IMR-90 (cell line): ENCODE measurements at regions not wholly inside any gene's neighbourhood (a gene's known extent, or its start where the extent isn't known, plus 50 kb on each side); places are given as distances from the start of the nearest gene placed in this dataset.

Source experiments
- ATAC-seq: fragments of 200-7000 bp; cut with Tn5 transposase; 2 replicates; pipeline ENCODE4 v1.9.1; 2020; ENCODE audit warnings: low read depth, mild to moderate bottlenecking, moderate library complexity
- BruUV-seq: library from RNA; stranded (reverse); fragments of 400-500 nt; replicated peaks from 2 replicates; lab custom pipeline; 2021; lab: Mats Ljungman, UMichigan
- CTCF ChIA-PET: fragments of 300-600 bp; formaldehyde crosslinking; extraction: SDS; loops from one replicate; lab custom pipeline; 2021; ENCODE audit warnings: antibody characterized with exemption; lab: Yijun Ruan, JAX
- POLR2A ChIA-PET: fragments of 300-600 bp; sonication (Branson Sonifier 250); formaldehyde crosslinking; loops from one replicate; lab custom pipeline; 2022; ENCODE audit warnings: antibody characterized with exemption; ENCODE audit not compliant: unreplicated experiment; lab: Charles Lee
- DNase-seq: peaks from one replicate; pipeline ENCODE4 v3.0.0; 2013
- H2AFZ ChIP-seq: replicated peaks from 2 replicates; pipeline ENCODE3; 2013; ENCODE audit warnings: low read length, mild to moderate bottlenecking; ENCODE audit not compliant: poor library complexity
- H2AK5ac ChIP-seq: 2 replicates; pipeline ENCODE4 v1.6.1; 2013; ENCODE audit warnings: low read depth, low read length, inconsistent platforms
- H2AK9ac ChIP-seq: replicated peaks from 2 replicates; pipeline ENCODE3; 2013; ENCODE audit warnings: mild to moderate bottlenecking, low read depth, low read length, moderate library complexity; ENCODE audit not compliant: poor library complexity
- H2BK120ac ChIP-seq: 2 replicates; pipeline ENCODE4 v1.6.1; 2013; ENCODE audit warnings: low read depth, low read length, inconsistent platforms
- H2BK15ac ChIP-seq: 3 replicates; pipeline ENCODE4 v1.6.1; 2013; ENCODE audit warnings: low read depth, low read length, inconsistent platforms
- H2BK20ac ChIP-seq: 2 replicates; pipeline ENCODE4 v1.6.1; 2013; ENCODE audit warnings: low read depth, mild to moderate bottlenecking, inconsistent platforms, low read length, moderate library complexity
- H2BK5ac ChIP-seq: 2 replicates; pipeline ENCODE4 v1.6.1; 2013; ENCODE audit warnings: mild to moderate bottlenecking, low read depth, low read length, inconsistent platforms; ENCODE audit not compliant: poor library complexity, severe bottlenecking
- H3K14ac ChIP-seq: replicated peaks from 2 replicates; pipeline ENCODE4 v1.6.1; 2013; ENCODE audit warnings: low read depth, low read length, inconsistent platforms
- H3K18ac ChIP-seq: 2 replicates; pipeline ENCODE4 v1.6.1; 2013; ENCODE audit warnings: low read depth, low read length, control low read depth
- H3K23ac ChIP-seq: 2 replicates; pipeline ENCODE4 v1.6.1; 2013; ENCODE audit warnings: low read depth, low read length, inconsistent platforms
- H3K27ac ChIP-seq: 2 replicates; pipeline ENCODE4 v1.5.1; 2013; ENCODE audit warnings: mild to moderate bottlenecking, control low read depth, low read length; ENCODE audit not compliant: insufficient read depth
- H3K27me3 ChIP-seq: 2 replicates; pipeline ENCODE4 v1.6.1; 2013; ENCODE audit warnings: low read length; ENCODE audit not compliant: control insufficient read depth, insufficient read depth
- H3K36me3 ChIP-seq: 2 replicates; pipeline ENCODE4 v1.6.1; 2013; ENCODE audit warnings: low read length, mixed read lengths; ENCODE audit not compliant: control insufficient read depth, insufficient read depth
- H3K4ac ChIP-seq: 2 replicates; pipeline ENCODE4 v1.6.1; 2013; ENCODE audit warnings: low read depth, low read length, inconsistent platforms
- H3K4me1 ChIP-seq: 2 replicates; pipeline ENCODE4 v1.6.1; 2013; ENCODE audit warnings: low read length, mixed read lengths; ENCODE audit not compliant: control insufficient read depth, insufficient read depth
- H3K4me2 ChIP-seq: 2 replicates; pipeline ENCODE4 v1.6.1; 2013; ENCODE audit warnings: low read depth, mild to moderate bottlenecking, control low read depth, low read length, moderate library complexity
- H3K4me3 ChIP-seq: 2 replicates; pipeline ENCODE4 v1.5.1; 2013; ENCODE audit warnings: low read depth, mild to moderate bottlenecking, control low read depth, low read length, moderate library complexity; ENCODE audit not compliant: insufficient read depth
- H3K56ac ChIP-seq: 2 replicates; pipeline ENCODE4 v1.6.1; 2013; ENCODE audit warnings: low read length, inconsistent platforms; ENCODE audit not compliant: insufficient read depth; ENCODE audit errors: extremely low read depth
- H3K79me1 ChIP-seq, 2 experiments: 2 replicates each; pipeline ENCODE4 v1.6.1; 2013; ENCODE audit warnings: low read length in 2 of 2, inconsistent platforms in 1 of 2, low read depth in 1 of 2
- H3K9ac ChIP-seq: 2 replicates; pipeline ENCODE4 v1.6.1; 2013; ENCODE audit warnings: low read depth, low read length, control low read depth
- H3K9me1 ChIP-seq: 2 replicates; pipeline ENCODE4 v1.6.1; 2013; ENCODE audit warnings: low read length, inconsistent platforms; ENCODE audit not compliant: insufficient read depth
- H3K9me3 ChIP-seq: 2 replicates; pipeline ENCODE4 v1.6.1; 2013; ENCODE audit warnings: low read length; ENCODE audit not compliant: control insufficient read depth, insufficient read depth
- H4K20me1 ChIP-seq: 2 replicates; pipeline ENCODE4 v1.6.1; 2013; ENCODE audit warnings: low read length, inconsistent platforms; ENCODE audit not compliant: insufficient read depth
- H4K5ac ChIP-seq: 2 replicates; pipeline ENCODE4 v1.6.1; 2013; ENCODE audit warnings: mild to moderate bottlenecking, low read depth, low read length, control low read depth
- H4K8ac ChIP-seq, 2 experiments: 2 replicates each; pipeline ENCODE4 v1.6.1; 2013; ENCODE audit warnings: low read depth in 2 of 2, low read length in 2 of 2, control low read depth in 1 of 2, inconsistent platforms in 1 of 2
- H4K91ac ChIP-seq: 2 replicates; pipeline ENCODE4 v1.6.1; 2013; ENCODE audit warnings: low read depth, low read length, inconsistent platforms; ENCODE audit not compliant: insufficient read depth
- BHLHE40 ChIP-seq: fragments of 150-350 bp; IDR thresholded peaks from 2 replicates; pipeline ENCODE4 v1.6.1; 2016; ENCODE audit warnings: mild to moderate bottlenecking, low read depth, low read length
- CEBPB ChIP-seq: IDR thresholded peaks from 2 replicates; pipeline ENCODE4 v1.6.1; 2012; ENCODE audit warnings: low read depth, low read length, improper control_type of control experiment
- CHD1 ChIP-seq: IDR thresholded peaks from 2 replicates; pipeline ENCODE4 v1.6.1; 2012; ENCODE audit warnings: low read depth, low read length, improper control_type of control experiment
- CTCF ChIP-seq: conservative IDR thresholded peaks from 2 replicates; pipeline ENCODE4 v1.5.1; 2012; ENCODE audit warnings: mild to moderate bottlenecking, low read depth, low read length, improper control_type of control experiment
- FOS ChIP-seq: fragments of 150-350 bp; IDR thresholded peaks from 2 replicates; pipeline ENCODE4 v1.6.1; 2016; ENCODE audit warnings: low read depth, low read length
- MAFK ChIP-seq: IDR thresholded peaks from 2 replicates; pipeline ENCODE4 v1.6.1; 2012; ENCODE audit warnings: low read depth, low read length, improper control_type of control experiment
- MAZ ChIP-seq: IDR thresholded peaks from 2 replicates; pipeline ENCODE4 v1.6.1; 2012; ENCODE audit warnings: low read depth, mild to moderate bottlenecking, low read length, improper control_type of control experiment, moderate library complexity, borderline replicate concordance
- MXI1 ChIP-seq: IDR thresholded peaks from 2 replicates; pipeline ENCODE4 v1.6.1; 2012; ENCODE audit warnings: low read depth, mild to moderate bottlenecking, low read length, moderate library complexity, borderline replicate concordance
- NFE2L2 ChIP-seq: fragments of 150-350 bp; IDR thresholded peaks from 2 replicates; pipeline ENCODE4 v1.6.1; 2016; ENCODE audit warnings: low read depth, mild to moderate bottlenecking, low read length
- POLR2A ChIP-seq: IDR thresholded peaks from 2 replicates; pipeline ENCODE4 v1.6.1; 2012; ENCODE audit warnings: mild to moderate bottlenecking, low read depth, low read length
- RAD21 ChIP-seq: IDR thresholded peaks from 2 replicates; pipeline ENCODE4 v1.6.1; 2012; ENCODE audit warnings: low read length, improper control_type of control experiment
- RCOR1 ChIP-seq: IDR thresholded peaks from 2 replicates; pipeline ENCODE4 v1.6.1; 2012; ENCODE audit warnings: mild to moderate bottlenecking, low read length, improper control_type of control experiment; ENCODE audit not compliant: insufficient replicate concordance
- RFX5 ChIP-seq: IDR thresholded peaks from 2 replicates; pipeline ENCODE4 v1.8.0; 2012; ENCODE audit warnings: low read depth, mild to moderate bottlenecking, low read length, moderate library complexity
- SMC3 ChIP-seq: fragments of 150-350 bp; IDR thresholded peaks from 2 replicates; pipeline ENCODE4 v1.6.1; 2016; ENCODE audit warnings: low read depth, mild to moderate bottlenecking, antibody characterized with exemption, low read length, moderate library complexity
- dilution Hi-C: fragments of 300-500 bp; cut with HindIII; formaldehyde crosslinking; loops from one replicate; pipeline ENCODE4 v1.14.3; 2018; ENCODE audit warnings: low sequenced_read_pairs; ENCODE audit not compliant: unreplicated experiment
- in situ Hi-C: fragments of 300-500 bp; cut with MboI; formaldehyde crosslinking; loops from 3 replicates; pipeline ENCODE4 v1.14.3; 2019; ENCODE audit warnings: low sequenced_read_pairs, inconsistent platforms, mixed read lengths
- intact Hi-C: fragments of 100-400 bp; cut with micrococcal nuclease; formaldehyde crosslinking; loops from 2 replicates; pipeline ENCODE4 v1.10.0; 2022
- TF ChIP-seq, protein P1 (sequence below): fragments of 150-350 bp; IDR thresholded peaks from 2 replicates; pipeline ENCODE4 v1.6.1; 2016; ENCODE audit warnings: low read depth, mild to moderate bottlenecking, low read length, moderate library complexity, borderline replicate concordance
- TF ChIP-seq, protein P2 (sequence below): fragments of 150-350 bp; IDR thresholded peaks from 2 replicates; pipeline ENCODE4 v1.6.1; 2017; ENCODE audit warnings: mild to moderate bottlenecking, antibody characterized with exemption, low read length, low read depth

DNA sequence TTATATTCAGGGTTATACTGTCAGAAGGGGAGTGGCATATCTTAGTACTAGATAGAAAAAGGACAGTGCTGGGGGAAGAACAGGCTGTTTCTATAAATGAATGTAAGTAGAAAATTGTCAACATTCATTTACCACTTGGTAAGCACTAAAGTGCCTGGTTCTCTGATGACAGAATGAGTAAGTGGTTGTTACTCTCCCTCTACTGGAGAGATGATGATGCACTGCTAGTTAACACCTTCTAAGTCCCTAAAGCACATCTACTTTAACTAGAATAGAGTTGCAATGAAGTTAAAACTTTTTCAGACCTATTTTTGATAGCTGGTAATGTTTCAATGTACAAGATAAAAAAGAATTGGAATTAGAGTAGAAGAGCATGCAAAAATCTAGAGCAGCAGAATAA lies 214.5 kb downstream of the KLHL4 start:
- no peak overlapping the region for H4K91ac ChIP-seq

More for the DNA sequence above, 214.5 kb downstream of the KLHL4 start:
- no peak overlapping the region for H2BK5ac ChIP-seq
- no peak overlapping the region for H3K9ac ChIP-seq
- no peak for TF ChIP-seq NFE2L2
- no peak for TF ChIP-seq MXI1
- no peak for TF ChIP-seq RFX5
- no peak for TF ChIP-seq CTCF
- no peak for TF ChIP-seq CEBPB
- TF ChIP-seq POLR2A, result no peak
- no peak for TF ChIP-seq RAD21
- TF ChIP-seq MAZ, result no peak
- no peak for TF ChIP-seq BHLHE40
- TF ChIP-seq RCOR1, result no peak
- no peak for TF ChIP-seq SMC3
- TF ChIP-seq CHD1, result no peak
- no peak for TF ChIP-seq MAFK
- TF ChIP-seq, protein P1, sequence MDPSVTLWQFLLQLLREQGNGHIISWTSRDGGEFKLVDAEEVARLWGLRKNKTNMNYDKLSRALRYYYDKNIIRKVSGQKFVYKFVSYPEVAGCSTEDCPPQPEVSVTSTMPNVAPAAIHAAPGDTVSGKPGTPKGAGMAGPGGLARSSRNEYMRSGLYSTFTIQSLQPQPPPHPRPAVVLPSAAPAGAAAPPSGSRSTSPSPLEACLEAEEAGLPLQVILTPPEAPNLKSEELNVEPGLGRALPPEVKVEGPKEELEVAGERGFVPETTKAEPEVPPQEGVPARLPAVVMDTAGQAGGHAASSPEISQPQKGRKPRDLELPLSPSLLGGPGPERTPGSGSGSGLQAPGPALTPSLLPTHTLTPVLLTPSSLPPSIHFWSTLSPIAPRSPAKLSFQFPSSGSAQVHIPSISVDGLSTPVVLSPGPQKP, result no peak
- no peak for TF ChIP-seq FOS
- TF ChIP-seq, protein P2, sequence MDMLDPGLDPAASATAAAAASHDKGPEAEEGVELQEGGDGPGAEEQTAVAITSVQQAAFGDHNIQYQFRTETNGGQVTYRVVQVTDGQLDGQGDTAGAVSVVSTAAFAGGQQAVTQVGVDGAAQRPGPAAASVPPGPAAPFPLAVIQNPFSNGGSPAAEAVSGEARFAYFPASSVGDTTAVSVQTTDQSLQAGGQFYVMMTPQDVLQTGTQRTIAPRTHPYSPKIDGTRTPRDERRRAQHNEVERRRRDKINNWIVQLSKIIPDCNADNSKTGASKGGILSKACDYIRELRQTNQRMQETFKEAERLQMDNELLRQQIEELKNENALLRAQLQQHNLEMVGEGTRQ, result no peak
- H2BK120ac ChIP-seq, result no peak overlapping the region
- H2AK9ac ChIP-seq, result no peak overlapping the region
- H4K20me1 ChIP-seq, result no peaks in the 10 kb centered on the region
- H2BK20ac ChIP-seq, result no peak overlapping the region
- H3K23ac ChIP-seq, result no peak overlapping the region
- no peak overlapping the region for H2BK15ac ChIP-seq
- no peak overlapping the region for H3K18ac ChIP-seq
- no peak overlapping the region for H3K27ac ChIP-seq
- no peak overlapping the region for H3K4me3 ChIP-seq
- in situ Hi-C loops (no loop called here), intact Hi-C loops (no loop called here), dilution Hi-C loops (no loop called here)
- H3K79me1 ChIP-seq, result no peaks in the 10 kb centered on the region
- H3K14ac ChIP-seq, result no peak overlapping the region
- POLR2A ChIA-PET, result no interaction called here
- no peaks in the 10 kb centered on the region for H3K4me1 ChIP-seq
- DNase-seq (no peak), ATAC-seq (no peak)
- H2AFZ ChIP-seq, result no peak overlapping the region
- no peak overlapping the region for H4K8ac ChIP-seq
- no peaks in the 10 kb centered on the region for H3K9me1 ChIP-seq
- no peak overlapping the region for H3K4me2 ChIP-seq
- CTCF ChIA-PET, result no interaction called here
- H3K27me3 ChIP-seq, result no peaks in the 10 kb centered on the region
- H3K4ac ChIP-seq, result no peak overlapping the region
- H2AK5ac ChIP-seq, result no peak overlapping the region
- no peak overlapping the region for H4K5ac ChIP-seq
- H3K56ac ChIP-seq, result no peak overlapping the region
- H3K36me3 ChIP-seq, result no peaks in the 10 kb centered on the region
- BruUV-seq, result no TSS peak
- no peaks in the 10 kb centered on the region for H3K9me3 ChIP-seq
